H4 (cell line): ENCODE measurements at regions not wholly inside any gene's neighbourhood (a gene's known extent, or its start where the extent isn't known, plus 50 kb on each side); places are given as distances from the start of the nearest gene placed in this dataset.

ENCODE experiments used
- DNase-seq: peaks from one replicate; pipeline ENCODE4 v3.0.0-alpha.2; 2015; ENCODE audit warnings: low spot score

DNA sequence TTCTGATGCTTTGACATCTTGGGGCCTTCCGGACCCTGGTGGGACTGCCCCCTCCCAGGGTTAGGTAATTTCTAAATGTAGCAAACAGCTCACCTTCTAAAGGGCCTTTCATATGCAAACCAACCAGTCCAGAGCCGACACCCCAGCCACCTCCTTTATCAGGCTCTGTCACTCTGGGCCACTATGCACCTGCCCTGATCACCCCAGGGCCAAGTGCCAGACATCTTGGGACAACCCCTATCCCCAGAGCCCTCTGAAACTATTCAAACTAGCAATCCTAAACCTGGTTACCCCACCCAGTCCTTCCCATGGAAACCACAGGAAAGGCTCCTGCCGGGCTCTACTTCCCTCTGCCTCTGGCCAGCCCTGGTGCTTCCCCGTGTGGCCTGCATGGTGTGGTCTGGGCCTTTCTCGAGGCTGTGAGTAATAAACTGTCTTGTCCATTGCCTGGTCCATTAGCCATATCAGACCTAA, 91.2 kb upstream of the TNRC6C start:
- no peak for DNase-seq

DNA sequence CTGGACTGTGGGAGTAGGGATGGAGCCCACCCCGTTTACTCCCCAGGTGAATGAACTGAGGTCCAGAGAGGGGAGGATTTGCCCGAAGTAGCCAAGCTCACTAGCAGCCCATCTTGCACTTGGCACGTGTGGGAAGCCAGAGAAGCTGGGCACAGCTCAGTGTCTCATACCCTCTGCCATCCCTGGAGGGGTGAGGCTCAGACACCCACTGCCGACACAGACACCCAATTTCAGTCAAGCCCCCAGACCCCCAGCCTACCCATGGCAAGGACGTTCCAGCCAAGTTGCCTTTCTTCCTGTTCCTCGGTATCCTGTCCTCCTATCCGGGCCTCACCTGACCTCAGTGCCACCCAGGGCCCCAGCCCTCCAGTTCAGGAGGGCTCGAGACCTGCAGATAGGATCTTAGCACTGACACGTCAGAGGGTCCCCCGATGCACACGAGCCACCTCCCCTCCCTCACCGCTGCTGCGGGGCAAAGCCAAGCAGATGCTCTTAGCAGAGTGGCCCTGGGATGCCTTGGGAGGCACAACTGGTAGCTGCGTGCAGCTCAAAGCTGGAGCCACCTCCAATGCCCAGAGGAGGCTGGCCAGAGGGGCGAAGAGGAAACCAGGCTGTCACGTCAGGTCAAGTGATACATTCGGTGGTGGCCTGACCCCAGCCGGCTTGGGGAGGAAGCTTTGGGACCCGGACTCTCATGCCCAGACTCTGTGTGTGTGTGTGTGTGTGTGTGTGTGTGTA, 90.4 kb upstream of the TNRC6C start:
- DNase-seq: no peak

DNA sequence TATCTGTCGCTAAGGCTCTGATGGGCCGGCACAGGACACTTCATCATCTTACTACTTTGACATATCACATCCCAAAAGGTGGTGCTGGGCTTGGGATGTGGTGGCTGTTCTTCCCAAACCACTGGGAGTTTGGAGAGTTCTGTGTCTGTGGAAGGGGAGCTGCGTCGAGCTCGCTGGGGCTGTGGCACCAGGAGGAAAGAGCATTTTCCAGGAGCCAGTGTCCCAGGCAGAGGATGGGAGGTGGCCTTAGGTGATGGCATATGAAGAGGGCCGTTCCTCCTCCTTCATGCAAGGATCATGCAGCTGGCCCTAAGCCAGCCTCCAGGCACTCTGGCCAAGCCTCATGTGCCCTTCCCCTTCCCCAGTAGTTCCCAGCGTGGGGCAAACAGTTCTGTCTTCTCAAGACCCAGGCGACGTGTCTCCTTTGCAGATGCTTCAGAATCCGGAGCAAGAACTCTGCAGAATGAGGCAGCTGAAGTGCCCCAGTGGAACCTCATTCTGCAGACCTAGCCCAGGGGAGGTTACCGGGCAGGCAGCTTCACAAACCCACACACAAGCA, 89.4 kb upstream of the TNRC6C start:
- no peak for DNase-seq

- no peak for DNase-seq
These were observed 88.8 kb upstream of the TNRC6C start for GRCh38 chr17:77869665-77870132.

GRCh38 chr17:77872199-77872598, 86.3 kb upstream of the TNRC6C start:
- no peak for DNase-seq

DNA sequence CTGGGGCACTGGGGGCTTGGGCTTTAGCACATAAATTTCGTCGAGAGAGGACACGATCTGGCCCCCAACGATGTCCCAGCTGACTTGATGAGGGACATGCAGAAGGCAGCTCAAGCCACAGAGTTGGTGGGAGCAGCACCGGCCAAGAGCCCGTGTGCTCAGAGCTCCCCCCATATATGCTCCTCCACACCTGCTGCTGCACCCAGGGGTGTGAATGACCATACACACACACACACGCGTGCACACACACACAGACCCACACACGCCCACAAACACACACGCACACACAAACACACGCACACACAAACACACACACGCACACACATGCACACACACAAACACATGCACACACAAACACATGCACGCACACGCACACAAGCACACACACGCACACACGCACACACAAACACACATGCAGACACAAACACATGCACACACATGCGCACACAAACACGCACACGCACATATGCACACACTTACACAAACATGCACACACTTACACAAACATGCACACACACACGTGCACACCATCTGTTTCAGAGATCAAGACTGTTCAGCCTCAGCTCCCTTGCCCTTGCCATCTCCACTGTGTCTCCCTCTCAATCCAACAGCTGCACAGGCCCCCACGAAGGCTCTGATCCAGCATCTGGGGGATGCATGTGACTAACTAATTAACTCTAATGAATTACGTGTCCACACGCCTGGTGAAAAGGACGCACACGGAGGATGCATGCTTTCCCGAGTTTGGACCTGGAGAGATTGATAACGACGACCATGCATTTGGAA, 85.6 kb upstream of the TNRC6C start:
- DNase-seq: no peak

DNA sequence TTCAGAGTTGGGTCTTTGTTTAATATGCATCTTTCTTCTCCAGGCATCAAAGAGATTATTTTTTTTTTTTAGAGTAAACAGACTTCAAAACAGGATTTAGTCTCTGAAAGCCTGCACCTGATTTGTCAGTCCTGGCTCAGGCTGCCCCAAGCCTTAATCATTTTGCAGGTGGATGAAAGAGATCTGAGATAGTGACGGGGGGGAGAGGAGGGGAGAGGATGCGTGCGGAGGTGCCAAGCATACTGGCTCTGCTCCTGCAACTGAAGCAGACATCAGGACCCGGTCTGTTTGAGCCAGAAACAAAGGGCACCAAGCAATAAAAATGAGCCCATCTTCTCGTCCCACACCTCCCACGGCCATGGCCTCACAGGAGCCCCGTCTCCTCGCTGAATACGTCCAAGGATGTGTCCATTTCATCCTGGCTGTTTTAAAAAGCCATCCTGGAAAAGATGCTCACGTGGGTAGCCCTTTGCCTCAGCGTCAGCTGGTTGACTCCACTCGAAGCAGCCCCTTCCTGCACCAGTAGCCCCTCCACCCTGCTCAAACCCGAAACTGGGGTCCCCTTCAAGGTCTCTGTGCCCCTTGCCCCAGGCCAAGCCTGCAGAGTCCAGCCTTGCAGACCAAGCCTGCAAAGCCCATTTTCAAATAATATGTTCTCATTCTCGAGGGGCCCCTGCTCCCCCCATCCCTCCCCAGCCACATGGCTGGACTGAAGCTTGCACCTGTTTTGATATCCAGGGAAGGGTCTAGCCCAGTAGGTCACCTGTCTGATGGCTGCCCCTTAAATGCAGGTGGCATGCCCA, 84.8 kb upstream of the TNRC6C start:
- no peak for DNase-seq

DNA sequence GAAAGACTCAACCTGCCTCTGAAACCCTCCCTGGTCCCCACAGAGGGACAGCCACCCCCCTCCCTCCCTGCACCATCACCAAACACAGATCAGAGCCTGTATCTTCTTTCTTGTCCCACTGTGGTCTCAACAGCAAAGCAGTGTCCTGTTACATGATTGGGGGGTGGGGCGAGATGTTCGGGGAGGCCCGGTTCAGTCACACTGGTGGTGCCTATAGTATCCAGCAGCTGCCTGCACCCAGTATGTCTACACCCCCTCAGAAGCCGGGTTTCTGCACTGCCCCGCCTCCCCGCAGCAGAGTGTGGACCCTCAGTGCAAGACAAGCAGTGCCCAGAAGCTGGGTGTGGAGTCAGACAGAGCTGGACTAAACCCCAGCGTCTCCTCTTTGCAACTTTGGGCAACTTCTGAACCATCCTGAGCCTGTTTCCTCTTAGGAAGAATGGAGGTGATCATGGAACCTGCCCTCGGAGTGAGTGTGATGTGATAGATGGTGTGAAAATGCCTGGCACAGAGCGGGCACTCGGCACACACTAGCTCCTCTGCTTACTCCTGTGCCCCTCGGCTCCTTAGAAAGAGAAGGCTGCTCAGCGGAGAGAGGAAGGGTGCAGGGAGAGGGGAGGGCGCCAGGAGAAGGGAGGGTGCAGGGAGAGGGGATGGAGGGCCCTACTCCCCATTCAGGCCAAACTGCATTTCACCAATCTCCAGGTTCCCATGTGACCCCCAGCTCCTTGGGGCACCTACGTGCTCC, 84.0 kb upstream of the TNRC6C start:
- no peak for DNase-seq

DNA sequence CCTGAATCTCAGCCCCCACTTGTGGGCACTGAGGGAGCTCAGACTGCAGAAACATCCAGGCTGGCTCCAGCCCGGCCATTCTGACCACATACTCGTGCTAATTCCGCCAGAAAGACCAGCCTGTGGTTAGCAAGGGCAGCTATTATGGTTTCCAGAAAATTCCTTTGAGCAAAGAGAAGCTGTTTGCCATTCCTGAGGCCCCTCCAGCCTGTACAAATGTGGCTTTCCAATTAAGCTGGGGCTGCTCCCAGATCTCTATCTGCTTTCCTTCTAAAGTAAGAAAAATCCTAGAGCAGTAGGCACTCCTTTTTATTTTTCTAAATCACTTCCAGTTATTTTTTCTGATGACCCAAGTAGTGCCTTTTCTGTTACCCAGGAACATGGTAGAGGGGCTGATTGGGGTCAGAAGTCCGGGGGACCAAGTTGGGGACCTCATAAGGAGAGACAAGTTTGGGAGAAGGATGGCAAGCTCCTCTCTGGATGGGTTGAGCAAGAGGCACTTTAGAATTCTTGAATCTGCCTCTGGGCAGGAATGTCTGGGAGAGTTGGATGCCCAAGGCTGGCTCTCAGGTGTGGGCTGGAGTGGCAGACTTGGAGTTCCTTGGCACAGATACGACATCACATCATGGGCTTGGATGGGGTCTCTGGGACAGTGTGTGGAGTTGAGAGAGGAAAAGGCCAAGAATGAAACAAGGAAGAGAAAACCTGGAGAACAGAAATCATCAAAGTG, 83.3 kb upstream of the TNRC6C start:
- peak; percentile 97 for DNase-seq

DNA sequence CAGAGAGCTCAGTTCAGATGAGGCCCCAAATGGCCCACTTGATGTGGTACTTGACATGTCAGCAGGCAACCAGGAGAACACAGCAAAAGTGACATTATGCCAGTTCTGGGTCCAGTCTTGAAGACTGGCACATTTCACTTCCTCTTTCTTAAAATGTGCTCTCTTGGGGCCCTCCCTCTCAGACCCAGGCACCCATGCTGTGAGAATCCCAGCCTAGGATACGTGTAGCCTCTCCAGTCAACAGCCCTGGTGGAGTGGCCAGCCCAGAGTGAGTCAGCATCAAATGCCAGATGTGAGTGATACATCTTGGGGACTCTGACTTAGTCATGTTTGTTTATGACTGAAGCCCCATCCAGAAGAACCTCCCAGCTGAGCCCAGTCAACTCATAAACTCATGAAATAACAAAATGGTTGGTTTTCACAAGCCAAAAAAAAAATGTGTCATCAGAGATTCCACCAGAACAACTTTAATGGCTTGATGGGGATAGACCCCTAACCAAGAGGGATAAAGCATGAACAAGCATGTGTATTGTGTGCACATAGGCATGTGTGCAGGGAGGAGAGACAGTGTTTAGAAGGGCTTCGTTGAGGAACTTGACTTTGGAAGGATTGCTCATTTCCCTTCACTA, 82.5 kb upstream of the TNRC6C start:
- DNase-seq: peak; percentile 80

- DNase-seq: no peak
These were observed 81.5 kb upstream of the TNRC6C start for GRCh38 chr17:77877036-77877435.

DNA sequence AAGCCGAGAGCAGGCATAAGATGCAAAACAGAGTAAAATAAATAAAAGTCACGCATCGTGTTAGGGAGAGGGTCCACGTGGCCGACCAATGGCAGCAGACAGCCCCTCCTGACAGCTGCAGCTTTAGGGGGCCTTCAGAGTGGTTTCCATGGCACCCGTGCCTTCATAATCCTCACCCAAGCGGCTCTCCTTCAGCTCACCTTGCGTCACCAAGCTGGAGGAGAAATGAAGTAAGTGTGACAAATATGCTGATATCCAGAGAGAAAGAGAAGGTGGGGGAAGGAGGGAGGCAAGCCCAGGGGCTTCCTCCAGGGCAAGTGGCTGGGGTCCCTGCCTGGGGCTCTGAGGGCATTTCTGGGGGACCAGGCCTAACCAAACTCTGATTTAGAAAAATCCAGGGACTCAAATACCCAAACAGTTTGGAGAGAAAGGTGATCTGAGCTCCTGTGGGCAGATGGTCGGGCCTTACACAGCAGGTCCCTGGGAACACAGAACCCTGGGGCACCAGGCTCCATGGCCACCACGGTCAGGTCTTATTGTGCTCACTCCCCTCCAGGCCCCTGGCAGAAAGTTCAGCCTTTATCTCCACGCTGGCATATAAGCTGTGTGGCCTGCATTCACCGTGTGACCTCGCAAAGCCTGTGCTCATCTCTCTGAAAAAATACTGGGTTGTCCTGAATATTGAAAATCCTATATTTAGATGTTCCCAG, 80.7 kb upstream of the TNRC6C start:
- DNase-seq: no peak

DNA sequence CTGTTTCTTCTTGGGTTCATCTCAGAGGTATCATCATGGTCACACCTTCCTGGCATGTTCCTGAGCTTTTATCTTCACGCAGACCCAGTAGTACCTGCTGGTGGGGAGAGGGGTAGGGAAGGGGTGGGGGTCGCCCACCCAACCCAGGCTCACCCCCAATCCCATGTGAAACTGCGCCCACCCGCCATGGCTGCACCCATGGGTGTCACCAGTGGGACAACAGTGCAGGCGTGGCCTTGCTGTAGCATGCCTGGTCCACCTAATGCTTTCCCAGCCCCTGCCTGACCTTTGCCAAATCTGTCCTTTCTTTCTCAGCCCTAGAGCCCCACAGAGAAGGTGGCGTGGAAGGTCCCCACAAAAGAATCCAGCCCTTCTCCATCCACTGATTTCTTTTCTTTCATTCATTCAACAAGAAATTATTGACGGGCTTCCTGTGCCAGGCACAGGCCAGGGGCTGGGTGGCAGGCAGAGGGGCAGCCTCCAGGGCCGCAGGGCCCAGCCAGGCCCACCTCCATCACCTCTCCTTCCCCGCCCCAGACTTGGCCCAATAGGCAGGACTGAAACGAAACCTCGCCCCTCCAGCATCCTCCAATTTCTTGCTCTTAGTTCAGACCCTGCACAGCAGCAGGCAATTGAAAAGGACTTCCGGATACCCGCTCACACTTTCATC, 79.1 kb upstream of the TNRC6C start:
- no peak for DNase-seq

GRCh38 chr17:77879896-77880280, 78.6 kb upstream of the TNRC6C start:
- DNase-seq: no peak

- DNase-seq: no peak
These were observed 77.6 kb upstream of the TNRC6C start for GRCh38 chr17:77880711-77881450.

- peak; percentile 96 for DNase-seq
These were observed 77.0 kb upstream of the TNRC6C start for GRCh38 chr17:77881545-77881944.

- no peak for DNase-seq
These were observed 76.5 kb upstream of the TNRC6C start for GRCh38 chr17:77882040-77882439.
